GM21360 (cell line): ENCODE measurements at regions not wholly inside any gene's neighbourhood (a gene's known extent, or its start where the extent isn't known, plus 50 kb on each side); places are given as distances from the start of the nearest gene placed in this dataset.
A peak's percentile ranks its signal among the peaks of the same experiment; 100 is the strongest.
"Not testable (repeated sequence)": the region's sequence is repeated elsewhere in the genome, so short reads cannot be mapped to it uniquely, and the experiment has no call there.

ENCODE experiments used
- ATAC-seq: cut with Tn5 transposase; IDR thresholded peaks from one replicate; pipeline ENCODE4 v1.9.1; 2021; ENCODE audit warnings: mild to moderate bottlenecking, moderate library complexity; ENCODE audit not compliant: unreplicated experiment

GRCh38 chr6:135129136-135129856, 51.8 kb upstream of the MYB start:
- no peak for ATAC-seq

GRCh38 chr6:135128268-135128914, 52.7 kb upstream of the MYB start:
- peak; percentile 78 for ATAC-seq

- no peak for ATAC-seq
These were observed 54.4 kb upstream of the MYB start for GRCh38 chr6:135126729-135127128.

- ATAC-seq = no peak
These were observed 55.1 kb upstream of the MYB start for GRCh38 chr6:135126034-135126433.

- no peak for ATAC-seq
These were observed 59.7 kb upstream of the MYB start for GRCh38 chr6:135121434-135121833.

GRCh38 chr6:135118134-135118730, 62.9 kb upstream of the MYB start:
- ATAC-seq = no peak

GRCh38 chr6:135117413-135117968, 62.9 kb upstream of the HBS1L start:
- no peak for ATAC-seq

- ATAC-seq = no peak
These were observed 61.9 kb upstream of the HBS1L start for GRCh38 chr6:135116571-135116970.

- ATAC-seq = no peak
These were observed 61.2 kb upstream of the HBS1L start for GRCh38 chr6:135115834-135116233.

- no peak for ATAC-seq
These were observed 60.8 kb upstream of the HBS1L start for GRCh38 chr6:135115411-135115810.

- ATAC-seq = peak; percentile 74
These were observed 59.9 kb upstream of the HBS1L start for GRCh38 chr6:135114355-135115145.

GRCh38 chr6:135113860-135114259, 59.2 kb upstream of the HBS1L start:
- no peak for ATAC-seq

GRCh38 chr6:135112951-135113350, 58.3 kb upstream of the HBS1L start:
- ATAC-seq = not testable (repeated sequence)

GRCh38 chr6:135110261-135110781, 55.7 kb upstream of the HBS1L start:
- not testable (repeated sequence) for ATAC-seq

GRCh38 chr6:135109761-135110160, 55.1 kb upstream of the HBS1L start:
- no peak for ATAC-seq

- no peak for ATAC-seq
These were observed 54.1 kb upstream of the HBS1L start for GRCh38 chr6:135108692-135109091.

GRCh38 chr6:135106611-135107010, 52.0 kb upstream of the HBS1L start:
- no peak for ATAC-seq

GRCh38 chr6:135105710-135106109, 51.1 kb upstream of the HBS1L start:
- no peak for ATAC-seq

- ATAC-seq = no peak
These were observed 50.7 kb upstream of the HBS1L start for GRCh38 chr6:135105299-135105698.
